Loucy (cell line): ENCODE measurements at regions not wholly inside any gene's neighbourhood (a gene's known extent, or its start where the extent isn't known, plus 50 kb on each side); places are given as distances from the start of the nearest gene placed in this dataset.

Experiments
- H2AFZ ChIP-seq: fragments of 200-600 bp; sonication (generic); 2 replicates; pipeline ENCODE4 v1.6.0; 2016; ENCODE audit warnings: antibody characterized with exemption, mild to moderate bottlenecking, low read length, moderate library complexity
- H3F3A ChIP-seq: fragments of 200-600 bp; 2 replicates; pipeline ENCODE4 v1.6.0; 2016; ENCODE audit warnings: antibody characterized with exemption, low read depth, mild to moderate bottlenecking
- H3K27me3 ChIP-seq: fragments of 200-600 bp; sonication (generic); 2 replicates; pipeline ENCODE4 v1.6.1; 2014; ENCODE audit warnings: low read length, mild to moderate bottlenecking; ENCODE audit not compliant: insufficient read depth, poor library complexity, severe bottlenecking
- H3K36me3 ChIP-seq: fragments of 200-600 bp; sonication (generic); 2 replicates; pipeline ENCODE4 v1.6.1; 2016; ENCODE audit warnings: low read length; ENCODE audit not compliant: insufficient read depth
- H3K4me1 ChIP-seq: fragments of 200-600 bp; sonication (generic); 2 replicates; pipeline ENCODE4 v1.5.1; 2014; ENCODE audit warnings: low read length, mild to moderate bottlenecking; ENCODE audit not compliant: insufficient read depth, poor library complexity, severe bottlenecking
- H3K4me2 ChIP-seq: fragments of 200-600 bp; sonication (generic); 2 replicates; pipeline ENCODE4 v1.6.0; 2014; ENCODE audit warnings: antibody characterized with exemption, low read length, low read depth, mild to moderate bottlenecking; ENCODE audit not compliant: poor library complexity, severe bottlenecking
- H3K4me3 ChIP-seq: fragments of 200-600 bp; sonication (generic); 2 replicates; pipeline ENCODE4 v1.5.1; 2014; ENCODE audit warnings: low read length, mild to moderate bottlenecking, mixed read lengths; ENCODE audit not compliant: poor library complexity, severe bottlenecking
- H3K79me2 ChIP-seq: fragments of 200-600 bp; sonication (generic); 2 replicates; pipeline ENCODE4 v1.6.1; 2014; ENCODE audit warnings: low read length; ENCODE audit not compliant: insufficient read depth
- H3K9ac ChIP-seq: fragments of 200-600 bp; sonication (generic); 2 replicates; pipeline ENCODE4 v1.6.0; 2014; ENCODE audit warnings: mild to moderate bottlenecking, low read depth, low read length, moderate library complexity; ENCODE audit not compliant: poor library complexity, severe bottlenecking
- H3K9me2 ChIP-seq: fragments of 200-600 bp; sonication (generic); replicated peaks from 2 replicates; pipeline ENCODE4 v1.6.1; 2016; ENCODE audit warnings: low read depth, low read length, mixed read lengths
- H3K9me3 ChIP-seq: fragments of 200-600 bp; sonication (generic); 2 replicates; pipeline ENCODE4 v1.6.1; 2014; ENCODE audit warnings: mild to moderate bottlenecking, antibody characterized with exemption, low read length, low read depth; ENCODE audit not compliant: insufficient read depth
- H4K20me1 ChIP-seq: fragments of 200-600 bp; sonication (generic); 2 replicates; pipeline ENCODE4 v1.6.0; 2014; ENCODE audit warnings: antibody characterized with exemption, low read length, mild to moderate bottlenecking; ENCODE audit not compliant: insufficient read depth, poor library complexity, severe bottlenecking
- CTCF ChIP-seq: fragments of 200-600 bp; sonication (generic); conservative IDR thresholded peaks from 2 replicates; pipeline ENCODE4 v1.5.1; 2014; ENCODE audit warnings: mild to moderate bottlenecking, antibody characterized with exemption, low read length
- EZH2phosphoT487 ChIP-seq: fragments of 200-600 bp; IDR thresholded peaks from 2 replicates; pipeline ENCODE4 v1.6.1; 2018; ENCODE audit warnings: antibody characterized with exemption, mild to moderate bottlenecking, moderate library complexity, borderline replicate concordance

DNA sequence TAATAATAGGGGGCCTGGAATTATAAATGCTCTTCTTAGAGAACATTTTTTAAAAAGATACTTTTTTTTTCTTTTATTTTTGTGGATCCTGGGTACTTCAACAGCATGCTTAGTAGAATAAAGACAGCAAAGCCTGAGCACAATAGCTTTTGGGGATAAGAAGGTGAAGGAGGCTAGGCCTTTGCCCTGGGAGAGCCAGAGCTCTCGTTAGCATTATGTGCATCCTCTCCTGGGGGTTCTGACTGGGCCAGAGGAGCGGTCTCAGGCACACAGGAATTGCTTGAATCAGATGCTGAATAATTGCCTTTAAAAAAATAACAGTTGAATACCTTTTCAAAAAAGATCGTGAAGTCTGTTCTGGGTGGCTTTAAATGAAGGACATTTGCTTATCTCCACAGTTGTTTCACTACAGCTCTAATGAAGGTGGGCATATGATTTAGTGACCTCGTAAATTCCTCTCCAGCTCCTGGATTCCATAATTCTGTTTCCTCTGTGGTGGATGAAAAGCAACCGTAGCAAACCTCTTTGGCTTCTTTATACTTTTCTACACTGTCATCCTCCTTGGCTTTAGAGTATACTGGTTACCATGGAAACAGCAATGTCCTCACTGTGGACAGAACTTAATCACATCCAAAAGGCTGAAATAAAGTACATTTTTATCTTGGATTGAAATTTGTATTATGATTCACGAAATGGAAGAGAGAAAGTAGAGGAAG is 133.8 kb downstream of the MAIP1 start:
- Histone ChIP-seq H3F3A (no peaks in the 10 kb centered on the region), H3K9ac (no peak overlapping the region), H3K4me3 (no peak overlapping the region), H3K79me2 (no peaks in the 10 kb centered on the region), H2AFZ (no peak overlapping the region), H4K20me1 (no peaks in the 10 kb centered on the region), H3K9me3 (no peaks in the 10 kb centered on the region), H3K27me3 (no peaks in the 10 kb centered on the region), H3K36me3 (no peaks in the 10 kb centered on the region), H3K9me2 (no peaks in the 10 kb centered on the region), H3K4me1 (no peaks in the 10 kb centered on the region), H3K4me2 (no peak overlapping the region)
- TF ChIP-seq CTCF (no peak), EZH2phosphoT487 (no peak)

GRCh38 chr2:200089756-200090109 is 134.4 kb downstream of the MAIP1 start:
- TF ChIP-seq EZH2phosphoT487 (no peak), CTCF (no peak)
- no peak overlapping the region for H3K9ac ChIP-seq
- H3K9me3 ChIP-seq, result no peaks in the 10 kb centered on the region
- H3K9me2 ChIP-seq, result no peaks in the 10 kb centered on the region
- no peaks in the 10 kb centered on the region for H3K4me1 ChIP-seq
- H3K36me3 ChIP-seq, result no peaks in the 10 kb centered on the region
- no peaks in the 10 kb centered on the region for H3K27me3 ChIP-seq
- no peaks in the 10 kb centered on the region for H3F3A ChIP-seq
- no peak overlapping the region for H2AFZ ChIP-seq
- H3K4me3 ChIP-seq, result no peak overlapping the region
- H3K79me2 ChIP-seq, result no peaks in the 10 kb centered on the region
- no peaks in the 10 kb centered on the region for H4K20me1 ChIP-seq
- no peak overlapping the region for H3K4me2 ChIP-seq

- Histone ChIP-seq H4K20me1 (no peaks in the 10 kb centered on the region), H3K9ac (no peak overlapping the region), H3K36me3 (no peaks in the 10 kb centered on the region), H3F3A (no peaks in the 10 kb centered on the region), H3K9me3 (no peaks in the 10 kb centered on the region), H3K4me1 (no peaks in the 10 kb centered on the region), H3K79me2 (no peaks in the 10 kb centered on the region), H3K27me3 (no peaks in the 10 kb centered on the region), H3K9me2 (no peaks in the 10 kb centered on the region), H2AFZ (no peak overlapping the region), H3K4me3 (no peak overlapping the region), H3K4me2 (no peak overlapping the region)
- no peak for TF ChIP-seq EZH2phosphoT487
- TF ChIP-seq CTCF, result no peak
These were observed 135.3 kb downstream of the MAIP1 start for GRCh38 chr2:200090683-200091082.
